Erythroblast (primary cell): ENCODE measurements at regions not wholly inside any gene's neighbourhood (a gene's known extent, or its start where the extent isn't known, plus 50 kb on each side); places are given as distances from the start of the nearest gene placed in this dataset.

Source experiments
- DNase-seq, 2 experiments: peaks; one replicate each; lab custom pipeline; 2025; lab: John Stamatoyannopoulos, UW
- GATA1 ChIP-seq: IDR thresholded peaks from 2 replicates; pipeline ENCODE4 v1.6.1; 2011; ENCODE audit warnings: low read depth, mild to moderate bottlenecking, control low read depth, low read length, moderate library complexity
- POLR2A ChIP-seq: IDR thresholded peaks from 2 replicates; pipeline ENCODE4 v1.6.1; 2011; ENCODE audit warnings: mild to moderate bottlenecking, low read length

DNA sequence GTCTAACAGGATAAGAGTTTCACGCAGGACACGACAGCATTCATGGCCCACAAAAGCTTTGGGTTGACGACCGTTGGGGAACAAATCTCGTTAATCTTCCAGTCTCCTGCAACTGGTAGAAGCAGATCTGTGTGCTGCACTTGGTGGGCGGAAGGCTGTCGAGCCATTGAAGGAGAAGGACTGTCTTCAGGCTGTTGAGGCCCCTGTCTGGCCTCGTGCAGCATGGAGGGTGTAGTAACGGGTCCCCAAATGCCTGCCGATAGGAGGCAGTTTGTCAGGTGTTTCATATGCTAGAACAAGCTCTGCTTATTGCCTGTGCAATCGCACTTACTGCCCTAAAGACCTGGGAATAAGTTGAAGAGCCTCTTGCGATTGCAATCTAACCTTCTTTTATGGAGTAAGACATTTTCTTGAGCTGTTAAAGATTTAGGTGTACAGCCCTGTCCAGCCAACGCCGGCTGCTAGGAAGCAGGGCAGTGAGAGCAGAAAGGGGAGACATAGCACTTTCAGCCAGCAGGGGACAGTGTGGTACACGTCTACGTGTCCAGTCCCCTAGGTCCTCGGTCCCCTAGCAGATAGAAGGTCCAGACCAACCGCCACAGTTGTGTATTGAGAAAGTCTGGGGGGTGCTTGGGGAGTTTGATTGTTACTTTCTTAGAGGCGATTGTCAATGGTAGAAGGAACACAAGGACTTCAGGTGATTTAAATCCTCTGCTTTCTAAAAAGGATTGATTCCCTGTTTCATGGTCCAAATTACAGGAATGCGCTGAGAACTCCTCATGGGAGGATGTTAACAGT lies 102.3 kb upstream of the TMPRSS2 start:
- peak; percentile 33 to 55 for DNase-seq
- TF ChIP-seq POLR2A (no peak), GATA1 (no peak)

DNA sequence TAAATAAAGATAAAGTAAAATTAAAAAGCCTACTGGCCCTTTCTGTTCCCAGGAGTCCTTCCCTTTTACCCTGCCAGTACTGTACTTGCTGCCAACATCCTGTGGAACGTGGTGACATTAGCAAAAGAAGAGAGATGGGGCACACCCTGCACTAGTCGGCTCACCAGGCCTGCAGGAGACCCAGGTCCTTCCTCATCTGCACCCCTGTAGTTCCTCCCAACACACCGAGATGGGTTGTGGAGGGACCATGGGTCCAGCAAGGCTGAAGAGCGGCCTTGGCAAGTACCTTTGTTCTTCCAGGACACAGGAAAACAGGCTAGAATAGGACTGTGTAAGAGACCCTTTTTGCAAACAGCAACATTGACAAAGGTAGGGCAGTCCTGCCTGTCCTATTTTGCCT lies 98.7 kb upstream of the TMPRSS2 start:
- TF ChIP-seq GATA1 (no peak), POLR2A (no peak)
- no peak for DNase-seq

DNA sequence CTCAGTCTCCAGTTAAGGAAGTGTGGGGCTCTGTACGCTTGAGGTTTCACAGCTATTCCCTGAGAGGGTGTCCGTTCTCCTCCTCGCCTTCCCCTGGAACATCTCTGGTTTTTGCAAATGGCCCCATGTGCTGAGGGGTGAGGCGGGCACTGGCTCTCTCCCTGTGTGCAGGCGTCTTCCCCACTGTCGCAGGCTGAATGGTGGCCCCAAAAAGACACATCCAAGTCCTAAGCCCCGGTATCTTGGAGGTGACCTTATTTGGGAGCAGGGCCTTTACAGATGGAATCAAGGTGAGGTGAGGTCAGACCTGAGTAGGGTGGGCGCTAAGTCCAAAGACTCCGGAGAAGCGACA lies 98.0 kb upstream of the TMPRSS2 start:
- TF ChIP-seq POLR2A (no peak), GATA1 (no peak)
- DNase-seq = no peak

DNA sequence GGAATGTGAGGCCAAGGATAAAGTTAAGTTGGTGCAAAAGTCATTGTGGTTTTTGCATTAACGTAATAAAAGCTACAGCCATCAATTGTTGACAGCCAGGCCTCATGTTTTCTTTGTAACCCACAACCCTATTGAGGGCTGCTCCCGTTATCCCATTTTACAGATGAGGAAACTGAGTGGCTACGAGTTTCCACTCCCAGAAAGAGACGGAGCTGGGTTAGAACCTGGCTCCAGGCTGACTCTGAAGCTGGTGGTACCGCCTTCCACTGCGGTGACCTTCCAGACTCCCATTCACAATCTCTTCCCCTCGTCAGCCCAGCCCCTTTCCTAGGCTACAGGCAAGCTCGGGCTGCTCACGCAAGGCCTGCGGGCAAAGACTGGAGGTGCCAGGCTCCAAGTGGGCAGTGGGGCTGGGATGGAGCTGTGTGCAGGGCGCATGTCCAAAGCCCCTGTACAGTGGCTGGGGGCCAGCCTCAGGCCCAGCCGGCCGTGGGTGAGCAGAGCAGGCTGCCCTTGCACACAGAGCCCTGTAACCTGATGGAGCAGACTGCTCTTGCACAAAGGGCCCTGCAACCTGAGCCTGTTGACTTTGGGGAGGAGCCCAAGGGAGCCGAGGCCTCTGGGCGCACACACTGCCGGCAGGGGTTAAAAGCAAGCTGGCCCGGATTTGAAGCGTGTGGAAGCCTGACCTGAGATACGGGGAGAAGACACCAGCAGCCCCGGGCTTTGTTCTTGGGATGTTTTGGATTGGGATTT lies 97.4 kb upstream of the TMPRSS2 start:
- TF ChIP-seq GATA1 = no peak
- no peak for TF ChIP-seq POLR2A

DNA sequence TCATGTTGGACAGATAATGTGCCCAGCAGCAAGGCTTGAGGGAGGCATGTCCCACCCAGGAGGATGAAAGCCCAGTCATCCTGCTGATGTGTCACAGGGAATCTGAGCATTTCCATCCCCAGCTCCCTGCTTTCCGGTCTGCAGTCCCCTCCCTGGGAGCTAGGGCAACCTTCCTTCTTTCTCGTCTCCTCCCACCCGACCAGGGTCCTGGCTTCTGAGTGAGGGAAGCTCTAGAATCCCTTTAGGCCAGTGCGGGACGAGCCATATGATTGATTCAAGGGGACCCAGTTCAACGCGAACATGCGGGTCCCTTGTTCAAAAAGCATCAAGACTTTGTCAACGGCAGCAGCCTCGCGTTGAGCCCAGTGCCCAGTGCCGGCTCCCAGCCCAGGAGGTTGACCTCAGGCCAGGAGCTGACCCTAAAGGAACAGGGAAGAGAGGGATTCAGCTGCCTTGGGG lies 96.7 kb upstream of the TMPRSS2 start:
- no peak for TF ChIP-seq GATA1
- DNase-seq = no peak

More for the DNA sequence above, 97.4 kb upstream of the TMPRSS2 start:
- no peak for DNase-seq

DNA sequence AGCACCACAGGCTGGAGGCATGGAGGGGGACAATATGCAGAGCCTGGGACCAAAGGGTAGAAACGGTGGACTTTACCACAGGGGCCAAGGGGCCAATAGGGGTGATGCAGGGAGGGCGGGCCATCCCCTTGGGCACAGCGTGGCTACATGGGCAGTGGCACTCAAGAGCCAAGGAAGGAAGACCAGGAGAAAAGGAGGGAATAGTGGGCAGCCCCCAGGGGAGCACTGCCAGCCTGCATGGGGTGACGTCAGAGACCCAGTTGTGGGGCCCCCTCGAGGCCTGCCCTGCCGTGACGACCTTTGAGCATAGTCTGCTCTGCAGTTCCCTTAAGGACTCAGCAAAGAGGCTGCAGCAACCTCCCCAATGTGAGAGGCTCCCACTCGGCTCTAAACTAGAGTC lies 95.5 kb upstream of the TMPRSS2 start:
- TF ChIP-seq GATA1 (no peak), POLR2A (no peak)
- no peak for DNase-seq

DNA sequence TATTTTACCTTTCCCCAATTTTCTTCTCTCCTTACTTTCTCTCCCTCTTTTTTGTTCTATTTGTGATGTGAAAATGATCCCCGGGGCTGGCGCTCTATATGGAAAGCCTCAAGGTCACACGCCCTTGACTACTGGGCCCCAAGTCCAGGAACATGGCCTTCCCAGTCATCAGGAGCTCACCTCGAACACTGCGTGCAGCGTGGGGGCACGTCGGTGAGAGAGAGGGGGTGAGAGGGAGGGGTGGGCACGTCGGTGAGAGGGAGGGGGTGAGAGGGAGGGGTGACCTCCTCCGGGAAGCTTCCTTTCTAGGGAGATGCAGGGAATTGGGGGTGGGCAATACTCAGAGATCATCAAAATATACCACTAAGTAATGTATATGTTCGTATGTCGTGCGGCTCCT lies 94.6 kb upstream of the TMPRSS2 start:
- DNase-seq = no peak
- TF ChIP-seq GATA1 = no peak
- TF ChIP-seq POLR2A = no peak

DNA sequence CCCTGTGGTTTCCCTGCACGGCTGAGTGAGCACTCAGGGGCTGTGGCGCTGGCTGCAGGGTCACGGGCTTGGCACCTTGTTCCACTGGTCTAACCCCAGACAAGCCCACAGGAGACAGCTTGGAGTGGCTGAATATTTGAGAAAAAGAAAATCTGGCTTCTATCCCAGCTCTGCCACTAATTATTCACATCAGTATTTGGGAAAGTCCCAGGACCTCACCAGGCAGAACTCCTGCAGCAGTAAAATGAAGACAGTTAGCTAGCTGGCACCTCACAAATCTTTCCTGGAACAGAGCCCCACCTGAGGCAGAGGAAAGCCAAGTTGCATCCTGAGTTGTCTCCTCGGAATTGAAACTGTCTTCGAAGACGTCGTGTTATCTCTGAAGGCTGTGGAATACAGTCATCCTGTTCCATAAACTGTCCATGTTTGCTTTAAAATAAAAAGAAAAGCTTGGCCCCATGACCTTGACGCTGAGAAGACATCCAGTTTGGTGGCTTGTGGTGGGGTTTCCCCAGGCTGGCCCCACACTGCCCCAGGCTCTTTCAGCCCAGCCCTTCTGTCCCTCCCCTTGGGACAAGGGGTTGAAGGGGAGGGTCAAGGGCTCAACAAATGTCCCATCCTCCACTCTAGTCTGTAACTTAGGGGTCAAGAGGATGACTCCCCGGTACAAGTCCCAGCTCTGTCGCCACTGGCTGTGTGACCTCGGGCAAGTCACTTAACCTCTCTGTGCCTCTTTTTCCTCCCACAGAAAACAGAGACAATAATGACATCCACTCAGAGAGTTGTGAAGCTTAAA lies 93.8 kb upstream of the TMPRSS2 start:
- TF ChIP-seq GATA1 (no peak), POLR2A (no peak)
- DNase-seq = no peak

DNA sequence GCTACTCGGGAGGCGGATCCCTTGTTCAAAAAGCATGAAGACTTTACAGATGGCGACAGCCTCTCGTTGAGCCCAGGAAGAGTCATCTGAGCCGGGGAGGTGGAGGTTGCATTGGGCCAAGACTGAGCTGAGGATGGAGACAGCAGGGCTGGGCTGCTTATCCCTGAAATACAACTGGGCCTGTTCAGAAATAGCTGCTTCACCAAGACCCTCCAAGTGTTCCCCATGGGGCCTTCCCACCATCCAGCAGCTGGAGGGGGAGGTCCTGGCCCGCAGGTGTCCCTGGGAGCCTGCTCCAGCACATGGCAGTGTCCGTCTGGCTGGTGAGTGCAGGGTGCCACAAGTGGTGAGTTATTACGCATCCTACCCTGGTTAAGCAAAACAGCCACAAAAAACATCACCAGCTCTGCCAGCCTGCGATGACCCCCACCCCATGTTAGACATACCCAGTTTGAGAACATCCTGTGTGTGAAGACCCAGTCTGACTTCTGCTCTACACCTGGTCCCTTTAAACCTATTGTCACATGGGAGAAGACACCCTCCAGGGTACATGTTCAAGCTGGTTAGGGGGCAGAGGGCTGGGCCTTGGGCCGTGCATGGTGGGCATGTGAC lies 93.1 kb upstream of the TMPRSS2 start:
- DNase-seq = no peak
- TF ChIP-seq POLR2A (no peak), GATA1 (no peak)

DNA sequence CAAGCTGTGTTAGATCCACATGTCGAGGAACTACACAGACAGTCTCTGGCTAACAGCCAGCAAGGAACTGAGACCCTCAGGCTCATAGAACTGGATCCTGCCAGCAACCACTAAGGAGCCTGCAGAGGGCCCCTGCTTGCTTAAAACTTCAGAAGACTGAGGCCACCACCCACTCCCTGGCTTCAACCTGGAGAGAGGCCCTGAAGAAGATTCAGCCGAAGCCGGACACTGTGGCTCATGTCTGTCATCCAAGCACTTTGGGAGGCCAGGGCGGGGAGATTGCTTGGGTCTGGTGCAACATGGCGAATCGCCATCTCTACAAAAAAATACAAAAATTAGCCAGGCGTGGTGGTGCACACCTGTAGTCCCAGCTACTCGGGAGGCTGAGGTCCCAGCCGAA lies 92.6 kb upstream of the TMPRSS2 start:
- TF ChIP-seq GATA1 (no peak), POLR2A (no peak)
- no peak for DNase-seq

DNA sequence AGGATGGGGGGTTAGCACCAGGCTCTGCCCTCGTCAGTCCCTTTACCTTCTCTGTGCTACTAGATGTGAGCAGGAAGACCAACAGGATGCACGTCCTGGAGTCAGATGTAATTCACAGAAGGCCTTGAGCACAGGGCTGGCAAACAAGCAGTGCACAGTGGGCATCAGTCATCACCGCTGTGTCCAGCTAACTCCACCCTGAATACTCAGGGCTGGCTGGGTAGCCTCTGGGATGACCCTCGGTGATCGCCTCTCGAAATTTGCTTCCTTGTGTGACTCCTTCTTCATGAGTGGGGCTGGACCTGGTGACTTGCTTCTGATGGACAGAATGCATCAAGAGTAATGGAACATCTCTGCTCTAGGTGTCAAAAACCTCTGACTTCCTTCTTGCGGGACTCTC lies 92.2 kb upstream of the TMPRSS2 start:
- no peak for DNase-seq

DNA sequence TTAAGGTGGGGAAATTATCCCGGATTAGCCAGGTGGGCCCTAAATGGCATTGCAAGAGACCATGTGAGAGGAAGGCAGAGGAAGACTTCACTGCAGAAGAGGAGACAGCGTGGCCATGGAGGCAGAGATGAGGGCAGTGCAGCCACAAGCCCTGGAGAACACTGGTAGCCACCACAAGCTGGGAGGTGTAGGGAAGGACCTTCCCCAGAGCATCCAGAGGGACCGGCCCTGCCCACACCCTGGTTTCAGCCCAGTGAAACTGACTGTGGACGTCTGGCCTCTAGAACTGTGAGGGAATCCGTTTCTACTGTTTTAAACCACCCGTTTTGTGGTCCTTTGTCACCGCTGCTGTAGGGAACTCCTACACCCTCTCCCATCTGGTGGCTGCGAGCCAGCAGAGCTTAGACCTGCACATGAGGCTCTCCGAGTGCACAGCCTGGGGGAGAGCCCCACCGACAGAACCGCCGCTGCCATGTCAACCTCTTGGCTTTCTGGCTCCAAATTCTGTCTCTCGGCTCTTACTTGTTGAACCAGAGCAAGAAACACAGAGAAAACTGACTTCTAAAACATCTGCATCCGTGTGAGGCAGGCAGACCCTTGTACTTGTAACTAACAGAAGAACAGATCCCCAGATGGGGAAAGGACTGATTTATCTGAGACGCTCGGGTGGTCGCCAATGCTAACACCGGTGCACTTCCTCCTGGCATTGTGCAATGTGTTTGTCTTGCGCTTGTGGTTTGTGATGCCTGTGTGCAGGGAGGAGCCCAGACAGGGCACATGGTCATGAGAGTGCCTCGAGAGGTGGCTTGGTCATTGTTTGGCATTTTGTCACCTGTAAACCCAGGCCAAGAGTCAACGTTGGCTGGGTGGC lies 90.8 kb upstream of the TMPRSS2 start:
- no peak for DNase-seq
- TF ChIP-seq GATA1 = no peak

More for the DNA sequence above, 92.2 kb upstream of the TMPRSS2 start:
- TF ChIP-seq POLR2A (no peak), GATA1 (no peak)

DNA sequence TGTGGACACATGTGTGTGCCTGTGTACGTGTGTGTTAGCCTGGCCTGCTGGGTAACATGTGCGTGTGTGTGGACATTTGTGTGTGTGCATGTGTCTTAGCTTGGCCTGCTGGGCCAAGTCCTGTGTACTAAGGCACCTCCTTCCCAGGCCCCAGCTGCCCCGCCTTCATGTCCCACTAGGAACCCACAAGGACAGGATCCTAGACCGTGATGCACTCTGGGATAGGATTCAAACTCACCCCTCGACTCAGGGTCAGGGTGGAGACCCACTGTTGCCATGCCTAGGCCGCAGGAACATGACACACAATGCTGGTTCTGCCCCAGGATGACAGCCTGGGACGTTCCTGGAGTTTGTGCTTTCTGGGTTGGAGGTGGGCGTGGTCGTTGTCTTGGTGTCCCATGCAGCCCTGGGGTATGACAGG lies 89.9 kb upstream of the TMPRSS2 start:
- no peak for DNase-seq
- no peak for TF ChIP-seq POLR2A
- no peak for TF ChIP-seq GATA1
